CD4-positive, alpha-beta T cell treated with Interleukin-6 at 100 ng/mL for 8 hours (primary cell): ENCODE measurements at regions not wholly inside any gene's neighbourhood (a gene's known extent, or its start where the extent isn't known, plus 50 kb on each side); places are given as distances from the start of the nearest gene placed in this dataset.
"Not testable (repeated sequence)": the region's sequence is repeated elsewhere in the genome, so short reads cannot be mapped to it uniquely, and the experiment has no call there.

ENCODE experiments used
- DNase-seq: peaks from one replicate; pipeline ENCODE4 v3.0.0-alpha.2; 2020; ENCODE audit warnings: mixed read lengths, low spot score

- no peak for DNase-seq
Observed at GRCh38 chr5:87746891-87747377, 334.2 kb upstream of the CCNH start.

DNA sequence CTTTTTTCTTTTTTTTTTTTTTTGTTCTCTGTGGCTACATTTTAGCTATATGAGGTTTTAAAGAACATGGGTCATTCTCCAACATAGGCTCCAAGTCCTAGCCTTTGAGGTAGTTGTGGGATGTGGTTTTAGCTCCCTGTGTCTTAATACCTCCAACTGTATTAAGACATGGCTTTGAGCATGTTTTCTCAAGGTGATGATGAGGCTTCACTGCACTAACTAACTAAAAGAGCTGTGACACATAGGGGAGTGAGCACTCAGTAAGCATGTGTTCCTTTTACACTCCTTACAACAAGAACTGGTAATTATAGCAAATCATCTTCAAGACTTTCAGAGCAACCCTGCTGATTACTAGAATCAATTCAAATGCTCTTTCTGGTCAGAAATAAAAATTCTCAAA is 333.6 kb upstream of the CCNH start:
- DNase-seq = no peak

GRCh38 chr5:87741881-87742280 is 329.2 kb upstream of the CCNH start:
- DNase-seq = no peak

DNA sequence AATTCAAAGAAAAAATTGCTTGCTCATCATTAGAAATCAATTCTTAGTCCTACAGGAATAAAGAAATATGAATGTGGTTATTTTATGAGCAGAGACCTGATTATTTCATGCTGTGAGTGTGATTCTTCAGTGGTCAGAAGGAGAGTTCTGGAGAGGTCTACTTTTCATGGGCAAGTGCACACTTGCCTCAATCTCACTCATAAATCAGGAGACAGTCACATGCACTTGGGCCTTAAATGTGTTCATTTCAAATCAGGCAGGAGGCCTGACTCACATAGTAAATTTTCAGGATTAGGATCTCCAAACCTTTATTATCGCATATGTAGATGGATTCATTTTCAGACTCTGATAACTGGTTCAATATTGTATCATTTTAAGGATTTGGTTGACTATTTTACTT is 323.2 kb upstream of the CCNH start:
- DNase-seq = no peak

GRCh38 chr5:87733897-87734296 is 321.2 kb upstream of the CCNH start:
- no peak for DNase-seq

- DNase-seq = no peak
Observed at GRCh38 chr5:87732875-87733768, 320.4 kb upstream of the CCNH start.

DNA sequence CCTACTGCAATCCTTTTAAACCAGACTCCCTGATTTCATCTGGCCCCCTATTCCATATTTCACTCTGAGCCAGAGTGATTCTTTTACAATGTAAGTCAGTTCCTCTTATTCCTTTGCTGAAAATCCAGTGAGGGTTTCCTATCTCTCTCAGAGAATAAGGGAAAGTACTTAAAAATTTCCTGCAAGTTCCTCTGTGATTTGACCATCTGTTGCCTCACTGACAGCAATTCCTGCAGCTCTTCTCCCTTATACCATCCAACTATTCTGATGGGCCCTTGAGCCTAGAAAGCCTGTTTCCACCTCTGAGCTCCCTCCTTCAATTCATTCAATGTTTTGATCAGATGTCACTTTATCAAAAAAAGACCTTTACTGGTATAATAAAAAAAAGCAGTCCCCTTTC is 317.1 kb upstream of the CCNH start:
- no peak for DNase-seq

DNA sequence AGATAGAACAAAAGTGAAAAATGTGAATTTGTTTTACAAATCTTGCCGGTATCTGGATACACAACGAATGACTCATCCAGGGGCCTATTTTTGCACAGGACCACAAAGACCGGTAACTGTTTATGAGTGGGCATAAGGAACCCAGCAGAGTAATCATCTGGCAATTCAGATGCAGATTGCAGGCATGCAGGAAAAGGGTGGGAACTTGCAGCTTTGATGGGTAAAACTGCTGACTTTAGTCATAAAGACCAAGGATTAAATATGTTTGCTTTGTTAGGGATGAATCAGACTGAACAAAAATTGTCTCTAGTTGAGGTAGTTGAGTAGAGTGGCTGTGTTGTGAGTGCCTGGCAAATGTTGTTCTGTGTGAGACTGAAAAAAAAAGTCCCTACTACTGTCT is 309.6 kb upstream of the CCNH start:
- no peak for DNase-seq

DNA sequence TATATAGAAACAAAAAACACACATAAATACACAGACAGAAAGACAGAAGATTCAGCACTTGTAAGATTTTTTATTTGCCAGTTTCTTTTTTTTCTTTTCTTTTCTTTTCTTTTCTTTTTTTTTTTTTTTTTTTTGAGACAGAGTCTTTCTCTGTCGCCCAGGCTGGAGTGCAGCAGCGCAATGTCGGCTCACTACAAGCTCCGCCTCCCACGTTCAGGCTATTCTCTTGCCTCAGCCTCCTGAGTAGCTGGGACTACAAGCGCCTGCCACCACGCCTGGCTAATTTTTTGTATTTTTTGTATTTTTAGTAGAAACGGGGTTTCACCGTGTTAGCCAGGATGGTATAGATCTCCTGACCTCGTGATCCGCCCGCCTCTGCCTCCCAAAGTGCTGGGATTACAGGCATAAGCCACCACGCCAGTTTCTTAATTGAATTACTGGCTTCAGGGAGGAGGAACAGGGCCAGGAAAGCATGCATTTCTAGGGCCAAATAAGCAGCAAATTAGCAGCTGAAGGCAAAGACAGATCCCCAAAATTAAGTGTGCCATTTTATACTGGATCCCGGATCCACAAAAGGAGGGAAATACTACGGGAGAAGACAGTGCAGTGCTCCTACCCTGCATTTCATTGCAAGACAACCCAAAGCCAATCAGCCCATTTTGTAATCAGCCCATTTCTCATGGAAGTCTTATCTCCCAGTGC is 305.6 kb upstream of the CCNH start:
- not testable (repeated sequence) for DNase-seq

DNA sequence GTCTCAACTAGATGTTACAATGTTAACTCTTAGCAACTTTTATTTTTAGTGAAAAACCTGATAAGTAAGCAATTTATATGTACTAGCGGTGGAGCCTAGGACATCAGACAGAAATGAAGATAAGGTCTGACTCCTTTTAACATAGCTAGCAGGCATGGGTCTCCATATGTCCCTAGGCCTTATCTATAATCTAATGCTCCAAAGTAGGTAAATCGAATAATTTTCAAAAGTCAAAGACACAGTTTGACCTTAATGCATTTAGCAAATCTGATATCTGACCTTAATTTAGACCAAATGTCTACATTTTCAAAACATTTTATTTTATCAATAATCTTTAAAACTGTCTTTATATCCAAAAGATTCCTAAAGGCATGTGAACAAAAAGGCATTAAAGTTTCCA is 305.0 kb upstream of the CCNH start:
- no peak for DNase-seq

DNA sequence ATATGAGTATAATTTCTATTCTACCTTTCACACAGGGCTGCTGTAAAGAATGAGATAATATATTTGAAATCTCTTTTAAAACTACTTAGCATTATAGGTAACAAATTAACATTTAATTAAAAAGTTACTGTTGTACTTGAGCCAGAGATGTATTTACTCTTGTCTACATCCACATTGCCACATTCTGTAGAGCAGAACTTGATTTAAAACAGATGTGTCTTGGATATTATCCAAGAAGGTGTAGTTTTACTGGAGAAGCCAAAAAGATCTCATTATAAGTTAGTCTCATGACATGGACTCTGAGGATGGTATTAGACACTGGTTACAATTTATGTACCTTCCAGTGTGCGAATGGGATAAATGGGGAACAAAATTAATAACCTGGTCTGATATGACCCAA is 293.1 kb upstream of the CCNH start:
- no peak for DNase-seq

DNA sequence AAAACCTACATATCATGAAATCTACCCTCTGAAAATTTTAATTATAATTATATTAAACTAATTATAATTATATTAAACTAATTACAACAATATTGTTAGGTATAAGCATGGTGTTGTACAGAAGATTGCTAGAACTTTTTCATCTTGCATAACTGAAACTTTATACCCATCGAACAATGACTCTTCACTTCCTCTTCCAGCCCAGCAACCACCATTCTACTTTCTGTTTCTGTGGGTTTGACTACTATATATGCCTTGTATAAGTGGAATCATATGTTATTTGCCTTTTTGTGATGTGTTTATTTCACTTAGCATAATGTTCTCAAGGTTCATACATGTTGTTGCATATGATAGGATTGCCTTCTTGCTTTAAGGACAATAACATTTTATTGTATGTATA is 274.2 kb upstream of the CCNH start:
- DNase-seq = no peak

- DNase-seq = no peak
Observed at GRCh38 chr5:87686018-87686417, 273.3 kb upstream of the CCNH start.

- no peak for DNase-seq
Observed at GRCh38 chr5:87674235-87674634, 261.5 kb upstream of the CCNH start.

GRCh38 chr5:87671146-87671545 is 258.4 kb upstream of the CCNH start:
- no peak for DNase-seq

DNA sequence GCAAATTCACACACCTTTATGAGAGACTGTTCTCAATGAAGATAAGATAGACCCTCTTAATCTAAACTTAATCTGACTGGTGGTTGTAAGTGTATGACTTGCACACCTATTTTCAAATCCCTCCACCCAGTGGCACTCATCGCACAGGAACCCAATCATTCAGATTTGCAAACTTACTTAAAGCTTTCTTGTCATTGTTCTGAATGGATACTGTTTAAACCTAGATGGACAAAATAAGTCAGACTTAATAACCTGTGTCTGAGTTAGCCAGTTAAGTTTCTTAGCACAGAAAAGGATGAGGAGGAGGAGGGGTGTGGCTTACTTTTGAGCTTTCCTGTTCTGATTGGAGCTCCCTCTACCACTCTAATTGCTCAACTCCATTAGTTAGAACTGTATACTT is 252.4 kb upstream of the CCNH start:
- no peak for DNase-seq

DNA sequence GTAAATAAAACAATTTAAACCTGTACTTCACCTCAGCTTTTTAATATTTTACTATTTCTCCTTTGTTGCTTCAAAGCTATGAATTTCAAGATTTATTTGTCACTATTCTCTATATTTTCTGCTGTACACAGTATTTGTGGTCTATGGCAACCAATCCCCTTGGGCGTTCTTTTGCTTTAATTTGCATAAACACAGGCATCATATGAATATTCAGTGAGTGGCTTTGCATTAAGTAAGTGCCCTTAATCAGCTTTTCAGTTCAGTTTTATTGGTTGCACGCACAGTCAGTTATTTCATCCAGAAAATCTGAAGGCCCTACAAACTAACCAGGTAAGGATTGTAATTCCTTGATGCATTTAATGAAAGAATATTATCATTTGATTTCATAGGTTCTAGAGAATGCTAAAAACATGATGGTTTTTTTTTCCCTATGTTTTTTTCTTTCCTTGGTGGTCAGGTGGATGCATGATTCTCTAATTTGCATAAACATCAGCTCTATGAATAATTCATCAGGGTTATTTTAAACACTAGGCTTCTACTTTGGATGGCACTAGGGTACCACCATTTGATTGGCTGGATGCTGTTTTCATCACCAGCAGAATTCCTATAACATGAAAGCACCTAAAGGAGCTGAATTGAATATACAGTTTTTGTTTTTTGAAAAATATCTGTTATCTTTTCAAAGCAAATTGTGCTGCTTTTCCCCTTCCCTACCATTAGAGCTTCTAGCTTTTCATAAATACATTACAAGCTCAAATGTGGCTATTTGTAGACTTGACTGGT is 249.2 kb upstream of the CCNH start:
- no peak for DNase-seq

GRCh38 chr5:87653242-87653641 is 240.5 kb upstream of the CCNH start:
- no peak for DNase-seq

GRCh38 chr5:87650284-87650683 is 237.6 kb upstream of the CCNH start:
- no peak for DNase-seq

DNA sequence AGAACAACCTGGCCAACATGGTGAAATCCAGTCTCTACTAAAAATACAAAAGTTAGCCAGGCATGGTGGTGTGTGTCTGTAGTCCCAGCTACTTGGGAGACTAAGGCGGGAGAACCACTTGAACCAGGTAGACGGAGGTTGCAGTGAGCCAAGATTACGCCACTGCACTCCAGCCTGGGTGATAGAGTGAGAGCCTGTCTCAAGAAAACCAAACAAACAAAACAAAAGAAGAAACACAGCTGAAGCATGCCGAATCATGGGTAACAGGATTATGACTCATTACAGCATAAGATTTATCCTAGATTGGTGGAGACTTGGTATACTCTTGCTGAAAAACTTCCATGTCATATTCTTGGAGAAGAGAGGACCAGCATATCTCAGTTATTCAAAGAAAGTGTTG is 236.7 kb upstream of the CCNH start:
- DNase-seq = no peak

- DNase-seq = no peak
Observed at GRCh38 chr5:87645224-87645623, 232.5 kb upstream of the CCNH start.

DNA sequence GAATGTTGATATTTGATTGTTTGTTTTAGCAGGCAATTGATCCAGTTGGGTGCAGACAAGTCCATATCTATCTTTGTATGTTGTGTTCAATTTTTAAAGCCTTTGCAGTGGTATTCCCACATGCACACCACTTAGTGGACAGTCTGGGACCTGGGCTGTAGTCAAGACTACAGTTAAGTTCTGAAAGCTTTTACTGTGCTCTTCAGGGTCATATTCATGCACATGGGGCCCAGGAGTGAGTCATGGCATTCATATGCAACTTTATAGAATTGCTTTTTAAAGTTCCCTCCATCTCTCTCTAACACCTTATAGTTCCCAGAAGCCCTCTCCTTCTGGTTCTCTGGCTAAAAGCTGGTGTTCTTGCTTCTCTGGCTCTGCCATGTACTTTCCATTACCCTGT is 228.2 kb upstream of the CCNH start:
- DNase-seq = no peak

DNA sequence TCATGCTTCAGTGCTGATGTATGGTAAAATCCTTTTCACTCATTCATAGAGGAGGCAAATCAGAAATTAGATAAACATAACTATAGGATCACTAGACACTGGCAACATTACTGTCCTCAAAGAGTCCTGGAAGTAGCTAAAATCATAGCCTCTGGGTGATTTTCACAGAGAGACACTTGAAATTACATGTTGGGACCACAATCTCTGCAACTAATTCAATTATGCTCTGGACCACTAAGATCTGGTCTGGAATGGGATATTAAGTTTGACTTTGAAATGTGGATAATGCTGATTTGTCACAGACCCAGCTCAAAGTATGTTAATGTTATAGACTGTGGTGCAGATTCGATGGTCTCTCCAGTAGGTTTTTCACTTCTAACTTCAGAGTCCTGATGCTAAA is 214.6 kb upstream of the CCNH start:
- no peak for DNase-seq
